ENCODE measurements at regions not wholly inside any gene's neighbourhood (a gene's known extent, or its start where the extent isn't known, plus 50 kb on each side); places are given as distances from the start of the nearest gene placed in this dataset.

DNA sequence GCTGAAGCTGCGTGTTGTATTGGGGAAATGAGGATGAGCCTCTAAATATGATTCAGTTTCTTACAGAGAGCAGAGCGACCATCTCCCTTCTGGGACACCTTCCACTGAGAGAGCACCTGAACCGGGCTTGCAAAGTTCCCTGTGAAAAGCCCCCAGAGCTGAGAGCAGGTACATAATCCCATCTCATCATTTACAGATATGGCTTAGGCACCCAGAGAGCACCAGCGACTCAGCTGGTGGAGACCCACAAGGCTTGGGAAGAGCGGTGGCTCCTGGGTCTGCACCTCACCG is 324.3 kb upstream of the IRX4 start:
- H3K9me3 ChIP-seq (ENCODE audit: insufficient read depth, low read length, severe bottlenecking) = no peaks in the 10 kb centered on the region
- no peaks in the 10 kb centered on the region for H3K4me1 ChIP-seq (ENCODE audit: insufficient read depth, low read length)
- H3K9ac ChIP-seq (ENCODE audit: low read depth, low read length) = no peak overlapping the region
- no peak overlapping the region for H2AFZ ChIP-seq (ENCODE audit: low read depth, low read length)
- no peaks in the 10 kb centered on the region for H3K36me3 ChIP-seq (ENCODE audit: insufficient read depth, low read length)
- DNase-seq (no peak), ATAC-seq (ENCODE audit: insufficient read depth, low read depth) (no peak)
- H3K27ac ChIP-seq (ENCODE audit: low read length) = no peak overlapping the region
- no peak overlapping the region for H3K4me3 ChIP-seq (ENCODE audit: low read depth in 1 of 2, low read length in 2 of 2)
- H3K4me2 ChIP-seq (ENCODE audit: insufficient read depth, low read length) = no peak overlapping the region
- no peaks in the 10 kb centered on the region for H4K20me1 ChIP-seq (ENCODE audit: insufficient read depth, low read length)
- H3K27me3 ChIP-seq (ENCODE audit: insufficient read depth, low read length, poor library complexity) = no peaks in the 10 kb centered on the region
- no peaks in the 10 kb centered on the region for H3K79me2 ChIP-seq (ENCODE audit: insufficient read depth, low read length)
- TF ChIP-seq, protein P1, sequence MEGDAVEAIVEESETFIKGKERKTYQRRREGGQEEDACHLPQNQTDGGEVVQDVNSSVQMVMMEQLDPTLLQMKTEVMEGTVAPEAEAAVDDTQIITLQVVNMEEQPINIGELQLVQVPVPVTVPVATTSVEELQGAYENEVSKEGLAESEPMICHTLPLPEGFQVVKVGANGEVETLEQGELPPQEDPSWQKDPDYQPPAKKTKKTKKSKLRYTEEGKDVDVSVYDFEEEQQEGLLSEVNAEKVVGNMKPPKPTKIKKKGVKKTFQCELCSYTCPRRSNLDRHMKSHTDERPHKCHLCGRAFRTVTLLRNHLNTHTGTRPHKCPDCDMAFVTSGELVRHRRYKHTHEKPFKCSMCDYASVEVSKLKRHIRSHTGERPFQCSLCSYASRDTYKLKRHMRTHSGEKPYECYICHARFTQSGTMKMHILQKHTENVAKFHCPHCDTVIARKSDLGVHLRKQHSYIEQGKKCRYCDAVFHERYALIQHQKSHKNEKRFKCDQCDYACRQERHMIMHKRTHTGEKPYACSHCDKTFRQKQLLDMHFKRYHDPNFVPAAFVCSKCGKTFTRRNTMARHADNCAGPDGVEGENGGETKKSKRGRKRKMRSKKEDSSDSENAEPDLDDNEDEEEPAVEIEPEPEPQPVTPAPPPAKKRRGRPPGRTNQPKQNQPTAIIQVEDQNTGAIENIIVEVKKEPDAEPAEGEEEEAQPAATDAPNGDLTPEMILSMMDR (IDR thresholded peaks at IDR 0.05; ENCODE audit: borderline replicate concordance, extremely low read depth, low read length, poor library complexity, severe bottlenecking) = no peak

DNA sequence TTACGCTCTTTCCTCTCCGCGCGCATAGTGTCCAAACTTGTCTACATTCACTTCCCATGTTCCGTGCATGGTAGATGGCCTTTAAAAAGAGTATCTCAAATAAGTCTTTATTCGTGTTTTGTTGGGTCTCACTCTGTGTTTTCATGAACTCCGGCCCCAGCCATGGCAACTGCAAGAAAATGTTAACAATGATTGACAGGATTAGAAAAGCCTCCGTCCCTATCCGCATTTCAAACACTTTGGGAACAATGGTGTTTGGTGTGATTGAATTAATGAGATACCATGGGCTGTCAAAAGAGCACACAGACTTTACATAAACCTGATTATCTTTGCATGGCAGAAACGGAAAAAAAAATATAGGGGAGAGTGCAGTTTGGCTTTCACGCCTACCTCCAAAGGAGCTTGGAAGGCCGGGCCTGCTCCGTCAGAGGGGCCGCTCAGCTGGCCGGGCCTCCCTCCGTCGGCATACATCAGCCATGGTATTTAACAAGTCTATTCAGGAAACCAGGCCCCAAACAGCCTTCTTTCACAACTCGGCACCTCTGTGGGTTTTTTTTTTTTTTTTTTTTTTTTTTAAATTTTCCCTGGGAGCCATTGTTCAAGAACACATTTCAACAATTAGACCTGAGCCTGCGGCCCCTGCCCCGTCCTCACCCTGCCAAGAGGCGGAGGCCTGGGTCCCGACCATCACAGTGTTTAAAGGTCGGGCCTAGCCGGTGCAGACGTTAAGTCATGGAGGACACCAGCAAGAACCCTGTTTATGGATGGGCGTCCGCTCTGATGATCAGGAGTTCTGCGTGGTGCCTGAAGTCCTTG is 323.8 kb upstream of the IRX4 start:
- no peak overlapping the region for H2AFZ ChIP-seq (ENCODE audit: low read depth, low read length)
- no peaks in the 10 kb centered on the region for H3K36me3 ChIP-seq (ENCODE audit: insufficient read depth, low read length)
- no peaks in the 10 kb centered on the region for H3K4me1 ChIP-seq (ENCODE audit: insufficient read depth, low read length)
- no peaks in the 10 kb centered on the region for H3K27me3 ChIP-seq (ENCODE audit: insufficient read depth, low read length, poor library complexity)
- ATAC-seq (ENCODE audit: insufficient read depth, low read depth) = no peak
- no peak overlapping the region for H3K4me3 ChIP-seq (ENCODE audit: low read depth in 1 of 2, low read length in 2 of 2)
- no peak overlapping the region for H3K9ac ChIP-seq (ENCODE audit: low read depth, low read length)
- DNase-seq = no peak
- H3K79me2 ChIP-seq (ENCODE audit: insufficient read depth, low read length) = no peaks in the 10 kb centered on the region
- no peak for TF ChIP-seq EZH2 (IDR thresholded peaks at IDR 0.05; ENCODE audit: borderline replicate concordance, low read depth, low read length, severe bottlenecking)
- TF ChIP-seq, protein P1 (IDR thresholded peaks at IDR 0.05; ENCODE audit: borderline replicate concordance, extremely low read depth, low read length, poor library complexity, severe bottlenecking) = no peak
- no peak overlapping the region for H3K27ac ChIP-seq (ENCODE audit: low read length)
- no peak overlapping the region for H3K4me2 ChIP-seq (ENCODE audit: insufficient read depth, low read length)
- no peaks in the 10 kb centered on the region for H4K20me1 ChIP-seq (ENCODE audit: insufficient read depth, low read length)
- H3K9me3 ChIP-seq (ENCODE audit: insufficient read depth, low read length, severe bottlenecking) = no peaks in the 10 kb centered on the region

DNA sequence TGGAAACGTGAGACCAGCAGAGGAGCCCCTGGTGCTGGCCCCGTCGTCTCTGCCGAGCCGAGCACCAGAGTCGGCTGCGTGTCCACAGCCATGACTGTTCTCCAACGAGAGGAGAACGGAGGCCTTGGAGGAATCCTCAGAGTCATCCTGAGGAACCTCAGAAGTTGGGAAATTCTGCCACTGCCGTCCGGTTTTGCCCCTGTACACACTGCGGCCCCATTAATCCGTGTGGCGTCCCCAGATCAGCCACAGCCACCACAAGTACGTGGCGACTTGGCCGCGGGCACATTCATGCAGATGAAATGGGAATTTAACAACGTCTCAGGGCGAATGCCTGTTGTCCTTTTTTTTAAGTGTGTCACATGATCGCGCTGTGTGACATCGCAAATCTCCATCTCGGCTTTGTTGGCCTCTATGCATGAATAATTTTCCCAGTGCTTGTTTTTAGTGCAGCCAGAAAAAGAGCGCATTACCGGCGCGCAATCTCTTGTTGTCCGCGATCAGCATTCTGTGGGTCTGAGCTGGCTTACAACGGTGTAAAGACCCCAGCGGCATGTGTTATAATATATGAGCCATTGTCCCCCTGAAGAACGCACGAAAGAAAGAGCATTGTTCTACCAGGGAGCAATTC is 323.0 kb upstream of the IRX4 start:
- Histone ChIP-seq H3K4me3 (ENCODE audit: low read depth in 1 of 2, low read length in 2 of 2) (no peak overlapping the region), H3K4me1 (ENCODE audit: insufficient read depth, low read length) (no peaks in the 10 kb centered on the region), H3K9me3 (ENCODE audit: insufficient read depth, low read length, severe bottlenecking) (no peaks in the 10 kb centered on the region), H3K27ac (ENCODE audit: low read length) (no peak overlapping the region), H3K79me2 (ENCODE audit: insufficient read depth, low read length) (no peaks in the 10 kb centered on the region), H2AFZ (ENCODE audit: low read depth, low read length) (no peak overlapping the region), H3K27me3 (ENCODE audit: insufficient read depth, low read length, poor library complexity) (peaks cover under 1% of the 10 kb centered on the region), H4K20me1 (ENCODE audit: insufficient read depth, low read length) (no peaks in the 10 kb centered on the region), H3K4me2 (ENCODE audit: insufficient read depth, low read length) (no peak overlapping the region), H3K9ac (ENCODE audit: low read depth, low read length) (no peak overlapping the region), H3K36me3 (ENCODE audit: insufficient read depth, low read length) (no peaks in the 10 kb centered on the region)
- ATAC-seq (ENCODE audit: insufficient read depth, low read depth) (no peak), DNase-seq (no peak)
- TF ChIP-seq EZH2 (IDR thresholded peaks at IDR 0.05; ENCODE audit: borderline replicate concordance, low read depth, low read length, severe bottlenecking) = no peak
- TF ChIP-seq, protein P1 (IDR thresholded peaks at IDR 0.05; ENCODE audit: borderline replicate concordance, extremely low read depth, low read length, poor library complexity, severe bottlenecking) = no peak

Data from DND-41 (cell line).